ENCODE measurements at regions not wholly inside any gene's neighbourhood (a gene's known extent, or its start where the extent isn't known, plus 50 kb on each side); places are given as distances from the start of the nearest gene placed in this dataset.

DNA sequence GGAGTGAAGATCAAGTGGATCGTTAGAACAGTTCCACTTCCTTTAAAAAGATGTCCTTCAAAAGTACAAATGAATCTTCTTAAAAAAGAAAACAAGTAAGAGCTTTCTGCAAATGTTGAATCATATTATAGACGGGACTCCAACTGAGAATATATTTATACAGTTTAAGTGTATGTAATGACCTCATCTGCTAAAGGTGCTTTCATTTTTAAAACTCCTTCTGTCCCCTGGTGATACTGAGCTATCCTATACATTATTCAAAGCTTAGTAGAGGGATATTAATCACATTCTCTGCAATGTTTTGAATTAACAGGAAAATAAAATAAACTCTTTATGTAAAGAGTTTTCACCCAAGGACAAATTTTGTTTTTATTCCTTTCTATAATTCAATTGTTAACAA is 420.7 kb upstream of the SLC8A1 start:
- TF ChIP-seq, protein P1, sequence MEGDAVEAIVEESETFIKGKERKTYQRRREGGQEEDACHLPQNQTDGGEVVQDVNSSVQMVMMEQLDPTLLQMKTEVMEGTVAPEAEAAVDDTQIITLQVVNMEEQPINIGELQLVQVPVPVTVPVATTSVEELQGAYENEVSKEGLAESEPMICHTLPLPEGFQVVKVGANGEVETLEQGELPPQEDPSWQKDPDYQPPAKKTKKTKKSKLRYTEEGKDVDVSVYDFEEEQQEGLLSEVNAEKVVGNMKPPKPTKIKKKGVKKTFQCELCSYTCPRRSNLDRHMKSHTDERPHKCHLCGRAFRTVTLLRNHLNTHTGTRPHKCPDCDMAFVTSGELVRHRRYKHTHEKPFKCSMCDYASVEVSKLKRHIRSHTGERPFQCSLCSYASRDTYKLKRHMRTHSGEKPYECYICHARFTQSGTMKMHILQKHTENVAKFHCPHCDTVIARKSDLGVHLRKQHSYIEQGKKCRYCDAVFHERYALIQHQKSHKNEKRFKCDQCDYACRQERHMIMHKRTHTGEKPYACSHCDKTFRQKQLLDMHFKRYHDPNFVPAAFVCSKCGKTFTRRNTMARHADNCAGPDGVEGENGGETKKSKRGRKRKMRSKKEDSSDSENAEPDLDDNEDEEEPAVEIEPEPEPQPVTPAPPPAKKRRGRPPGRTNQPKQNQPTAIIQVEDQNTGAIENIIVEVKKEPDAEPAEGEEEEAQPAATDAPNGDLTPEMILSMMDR (IDR thresholded peaks at IDR 0.05; ENCODE audit: insufficient read depth, low read depth, low read length): no peak
- no peak for TF ChIP-seq EZH2 (IDR thresholded peaks at IDR 0.05; ENCODE audit: insufficient read depth, low read length)

Data from astrocyte (in vitro differentiated cells and primary cell).